NCI-H345 (cell line): ENCODE measurements at regions not wholly inside any gene's neighbourhood (a gene's known extent, or its start where the extent isn't known, plus 50 kb on each side); places are given as distances from the start of the nearest gene placed in this dataset.

Experiments
- DNase-seq: peaks from one replicate; lab custom pipeline; 2025; lab: John Stamatoyannopoulos, UW

- DNase-seq, result no peak
These were observed 257.7 kb upstream of the TNP1 start for GRCh38 chr2:217117523-217117922.

- no peak for DNase-seq
These were observed 256.7 kb upstream of the TNP1 start for GRCh38 chr2:217116610-217117009.

GRCh38 chr2:217114117-217114516 lies 254.3 kb upstream of the TNP1 start:
- no peak for DNase-seq

GRCh38 chr2:217113491-217113890 lies 253.6 kb upstream of the TNP1 start:
- DNase-seq, result no peak

GRCh38 chr2:217110550-217110949 lies 250.7 kb upstream of the TNP1 start:
- no peak for DNase-seq

- no peak for DNase-seq
These were observed 248.7 kb upstream of the TNP1 start for GRCh38 chr2:217108575-217109027.

- no peak for DNase-seq
These were observed 248.2 kb upstream of the TNP1 start for GRCh38 chr2:217108086-217108485.

GRCh38 chr2:217107480-217107879 lies 247.6 kb upstream of the TNP1 start:
- DNase-seq, result no peak

- no peak for DNase-seq
These were observed 246.8 kb upstream of the TNP1 start for GRCh38 chr2:217106650-217107014.

- no peak for DNase-seq
These were observed 246.1 kb upstream of the TNP1 start for GRCh38 chr2:217105733-217106649.

GRCh38 chr2:217103752-217104545 lies 244.1 kb upstream of the TNP1 start:
- no peak for DNase-seq

- no peak for DNase-seq
These were observed 243.1 kb upstream of the TNP1 start for GRCh38 chr2:217102956-217103355.

GRCh38 chr2:217101972-217102371 lies 242.1 kb upstream of the TNP1 start:
- DNase-seq, result no peak

- DNase-seq, result no peak
These were observed 239.7 kb upstream of the TNP1 start for GRCh38 chr2:217099561-217099960.

GRCh38 chr2:217098435-217098834 lies 238.6 kb upstream of the TNP1 start:
- DNase-seq, result no peak

- no peak for DNase-seq
These were observed 237.5 kb upstream of the TNP1 start for GRCh38 chr2:217097346-217097745.

GRCh38 chr2:217096474-217097225 lies 236.8 kb upstream of the TNP1 start:
- no peak for DNase-seq

GRCh38 chr2:217095511-217096205 lies 235.8 kb upstream of the TNP1 start:
- no peak for DNase-seq

- no peak for DNase-seq
These were observed 233.0 kb upstream of the TNP1 start for GRCh38 chr2:217092710-217093379.

- no peak for DNase-seq
These were observed 231.7 kb upstream of the TNP1 start for GRCh38 chr2:217091531-217091930.

GRCh38 chr2:217090884-217091283 lies 231.0 kb upstream of the TNP1 start:
- DNase-seq, result no peak
